HEK293 (cell line): ENCODE measurements at regions not wholly inside any gene's neighbourhood (a gene's known extent, or its start where the extent isn't known, plus 50 kb on each side); places are given as distances from the start of the nearest gene placed in this dataset.

Experiments
- CTCF ChIP-seq: fragments of 450-650 bp; formaldehyde crosslinking; IDR thresholded peaks from 2 replicates; pipeline ENCODE4 v1.5.1; 2016; ENCODE audit warnings: missing biosample characterization, missing genetic modification characterization
- HIC1 ChIP-seq: fragments of 450-650 bp; formaldehyde crosslinking; IDR thresholded peaks from 2 replicates; pipeline ENCODE4 v1.5.1; 2016; ENCODE audit warnings: missing biosample characterization, missing genetic modification characterization
- KLF1 ChIP-seq: fragments of 450-650 bp; formaldehyde crosslinking; IDR thresholded peaks from 2 replicates; pipeline ENCODE4 v1.5.1; 2016; ENCODE audit warnings: missing biosample characterization, missing genetic modification characterization
- PATZ1 ChIP-seq: fragments of 450-650 bp; formaldehyde crosslinking; IDR thresholded peaks from 2 replicates; pipeline ENCODE4 v1.5.1; 2016; ENCODE audit warnings: missing biosample characterization, missing genetic modification characterization
- PRDM10 ChIP-seq: fragments of 450-650 bp; formaldehyde crosslinking; IDR thresholded peaks from 2 replicates; pipeline ENCODE4 v1.5.1; 2016; ENCODE audit warnings: missing biosample characterization, missing genetic modification characterization
- TRIM28 ChIP-seq: IDR thresholded peaks from 2 replicates; pipeline ENCODE4 v1.6.1; 2011; ENCODE audit warnings: low read length, control low read depth, borderline replicate concordance
- ZNF274 ChIP-seq, 2 experiments: fragments of 200-500 bp in 1 of 2; fragments of 450-650 bp in 1 of 2; sonication (Bioruptor generic) in 1 of 2; formaldehyde crosslinking in 1 of 2; IDR thresholded peaks; 2 replicates each; pipeline versions ENCODE4 v1.5.1 to v1.6.1; 2014 to 2016; ENCODE audit warnings: borderline replicate concordance in 1 of 2, inconsistent platforms in 1 of 2, low read length in 1 of 2, missing biosample characterization in 1 of 2, missing genetic modification characterization in 1 of 2
- ZNF449 ChIP-seq: fragments of 450-650 bp; formaldehyde crosslinking; IDR thresholded peaks from 2 replicates; pipeline ENCODE4 v1.5.1; 2017; ENCODE audit warnings: missing biosample characterization, mild to moderate bottlenecking, missing genetic modification characterization, moderate library complexity
- ZNF529 ChIP-seq: fragments of 450-650 bp; formaldehyde crosslinking; IDR thresholded peaks from 2 replicates; pipeline ENCODE4 v1.5.1; 2017; ENCODE audit warnings: missing genetic modification characterization, missing biosample characterization; ENCODE audit not compliant: insufficient replicate concordance
- ZNF747 ChIP-seq: fragments of 450-650 bp; formaldehyde crosslinking; IDR thresholded peaks from 2 replicates; pipeline ENCODE4 v1.5.1; 2016; ENCODE audit warnings: missing biosample characterization, missing genetic modification characterization

GRCh38 chr6:97714772-97715171 is 431.8 kb upstream of the MMS22L start:
- TF ChIP-seq ZNF274 (IDR thresholded peaks at IDR 0.05; ENCODE audit: low read length) (no peak), ZNF274 (tag by site-specific recombination; IDR thresholded peaks at IDR 0.05; ENCODE audit: borderline replicate concordance) (no peak), CTCF (tag by site-specific recombination) (no peak), ZNF747 (tag by site-specific recombination) (no peak), KLF1 (tag by site-specific recombination) (no peak), TRIM28 (no peak), HIC1 (tag by site-specific recombination) (no peak), PATZ1 (tag by site-specific recombination) (no peak), ZNF529 (no peak), ZNF449 (tag by site-specific recombination) (no peak), PRDM10 (tag by site-specific recombination) (no peak)
